ENCODE measurements at regions not wholly inside any gene's neighbourhood (a gene's known extent, or its start where the extent isn't known, plus 50 kb on each side); places are given as distances from the start of the nearest gene placed in this dataset.

DNA sequence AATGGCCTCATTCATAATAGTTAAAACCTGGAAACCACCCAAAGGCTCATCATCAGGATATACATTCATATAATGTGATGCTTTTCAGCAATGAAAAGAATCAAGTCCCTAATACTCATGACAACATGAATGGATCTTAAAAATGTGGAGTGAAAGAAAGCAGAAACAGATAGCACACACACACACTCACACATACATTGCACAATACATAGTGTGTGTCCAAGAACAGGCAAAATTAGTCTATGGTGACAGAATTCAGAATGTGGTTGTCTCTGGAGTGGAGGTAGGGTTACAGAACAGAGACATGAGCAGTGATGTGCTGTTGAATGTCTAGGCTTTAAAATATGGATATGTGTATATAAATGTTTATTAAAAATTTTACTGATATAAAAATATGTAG is 419.9 kb upstream of the PCDH15 start:
- TF ChIP-seq CTCF (IDR thresholded peaks at IDR 0.05) (no peak), POLR2AphosphoS5 (IDR thresholded peaks at IDR 0.05; ENCODE audit: insufficient read depth in 1 of 2, low read depth in 1 of 2) (no peak)

Measured in vagina (tissue), 2 donors.